ENCODE measurements at regions not wholly inside any gene's neighbourhood (a gene's known extent, or its start where the extent isn't known, plus 50 kb on each side); places are given as distances from the start of the nearest gene placed in this dataset.
A peak's percentile ranks its signal among the peaks of the same experiment; 100 is the strongest.

GRCh38 chr17:14775731-14776492, 475.0 kb downstream of the HS3ST3B1 start:
- Mint-ChIP-seq H3K27me3 (ENCODE audit: unreplicated experiment) (no peaks in the 10 kb centered on the region), H3K4me1 (ENCODE audit: unreplicated experiment) (peaks cover 67% of the 10 kb centered on the region), H3K4me3 (ENCODE audit: unreplicated experiment) (no peak overlapping the region), H3K36me3 (ENCODE audit: unreplicated experiment) (peaks cover 3% of the 10 kb centered on the region), H3K27ac (ENCODE audit: unreplicated experiment) (peak overlapping the region; percentile 86), H3K9me3 (ENCODE audit: unreplicated experiment) (peaks cover 3% of the 10 kb centered on the region)
- peak; percentile 88 for DNase-seq (ENCODE audit: extremely low spot score, unreplicated experiment)
- no peak for TF ChIP-seq CTCF (IDR thresholded peaks at IDR 0.05)

- Mint-ChIP-seq H3K27me3 (ENCODE audit: unreplicated experiment) (no peaks in the 10 kb centered on the region), H3K4me1 (ENCODE audit: unreplicated experiment) (peaks cover 74% of the 10 kb centered on the region), H3K27ac (ENCODE audit: unreplicated experiment) (no peak overlapping the region), H3K4me3 (ENCODE audit: unreplicated experiment) (no peak overlapping the region), H3K36me3 (ENCODE audit: unreplicated experiment) (peaks cover 3% of the 10 kb centered on the region), H3K9me3 (ENCODE audit: unreplicated experiment) (peaks cover 3% of the 10 kb centered on the region)
- DNase-seq (ENCODE audit: extremely low spot score, unreplicated experiment): no peak
- no peak for TF ChIP-seq CTCF (IDR thresholded peaks at IDR 0.05)
Observed at GRCh38 chr17:14774774-14775173, 473.9 kb downstream of the HS3ST3B1 start.

GRCh38 chr17:14772776-14773175, 471.9 kb downstream of the HS3ST3B1 start:
- H3K36me3 Mint-ChIP-seq (ENCODE audit: unreplicated experiment): peaks cover 3% of the 10 kb centered on the region
- H3K4me1 Mint-ChIP-seq (ENCODE audit: unreplicated experiment): peaks cover 67% of the 10 kb centered on the region
- peaks cover 3% of the 10 kb centered on the region for H3K9me3 Mint-ChIP-seq (ENCODE audit: unreplicated experiment)
- DNase-seq (ENCODE audit: extremely low spot score, unreplicated experiment): peak; percentile 42
- H3K4me3 Mint-ChIP-seq (ENCODE audit: unreplicated experiment): no peak overlapping the region
- no peak overlapping the region for H3K27ac Mint-ChIP-seq (ENCODE audit: unreplicated experiment)
- no peak for TF ChIP-seq CTCF (IDR thresholded peaks at IDR 0.05)
- no peaks in the 10 kb centered on the region for H3K27me3 Mint-ChIP-seq (ENCODE audit: unreplicated experiment)

GRCh38 chr17:14771543-14771942, 470.7 kb downstream of the HS3ST3B1 start:
- Mint-ChIP-seq H3K4me3 (ENCODE audit: unreplicated experiment) (no peak overlapping the region), H3K27ac (ENCODE audit: unreplicated experiment) (no peak overlapping the region), H3K4me1 (ENCODE audit: unreplicated experiment) (peaks cover 55% of the 10 kb centered on the region), H3K36me3 (ENCODE audit: unreplicated experiment) (peaks cover 3% of the 10 kb centered on the region), H3K9me3 (ENCODE audit: unreplicated experiment) (peaks cover 3% of the 10 kb centered on the region), H3K27me3 (ENCODE audit: unreplicated experiment) (no peaks in the 10 kb centered on the region)
- TF ChIP-seq CTCF (IDR thresholded peaks at IDR 0.05): no peak
- DNase-seq (ENCODE audit: extremely low spot score, unreplicated experiment): peak; percentile 49

GRCh38 chr17:14768923-14769322, 468.0 kb downstream of the HS3ST3B1 start:
- H3K9me3 Mint-ChIP-seq (ENCODE audit: unreplicated experiment): no peaks in the 10 kb centered on the region
- peaks cover 29% of the 10 kb centered on the region for H3K4me1 Mint-ChIP-seq (ENCODE audit: unreplicated experiment)
- H3K27me3 Mint-ChIP-seq (ENCODE audit: unreplicated experiment): no peaks in the 10 kb centered on the region
- no peak overlapping the region for H3K4me3 Mint-ChIP-seq (ENCODE audit: unreplicated experiment)
- TF ChIP-seq CTCF (IDR thresholded peaks at IDR 0.05): no peak
- peak; percentile 23 for DNase-seq (ENCODE audit: extremely low spot score, unreplicated experiment)
- no peak overlapping the region for H3K27ac Mint-ChIP-seq (ENCODE audit: unreplicated experiment)
- no peaks in the 10 kb centered on the region for H3K36me3 Mint-ChIP-seq (ENCODE audit: unreplicated experiment)

All from osteocyte (in vitro differentiated cells).